Thyroid gland (tissue), 4 donors: ENCODE measurements at regions not wholly inside any gene's neighbourhood (a gene's known extent, or its start where the extent isn't known, plus 50 kb on each side); places are given as distances from the start of the nearest gene placed in this dataset.

Experiments used
- DNase-seq, 2 donors: peaks; one replicate each; pipeline ENCODE4 v3.0.0-alpha.2; 2019
- H3K27ac ChIP-seq, 3 donors: fragments of 200-600 bp; sonication (generic); 1 replicate in 2 of 3; 2 replicates in 1 of 3; pipeline ENCODE4 v1.5.1; 2016 to 2019; ENCODE audit warnings: mild to moderate bottlenecking in 1 of 3, moderate library complexity in 1 of 3
- H3K27me3 ChIP-seq: fragments of 200-600 bp; sonication (generic); one replicate; pipeline ENCODE4 v1.5.1; 2019
- H3K36me3 ChIP-seq, 2 donors: fragments of 200-600 bp; sonication (generic); one replicate each; pipeline ENCODE4 v1.5.1; 2016 to 2019
- H3K4me1 ChIP-seq, 2 donors: fragments of 200-600 bp; sonication (generic); one replicate each; pipeline ENCODE4 v1.5.1; 2017 to 2019
- H3K4me3 ChIP-seq, 3 donors: fragments of 200-600 bp; sonication (generic); replicated peaks in 1 of 3; 1 replicate in 2 of 3; 2 replicates in 1 of 3; pipeline ENCODE4 v1.5.1; 2016; ENCODE audit warnings: mild to moderate bottlenecking in 1 of 3
- H3K9me3 ChIP-seq: fragments of 200-600 bp; sonication (generic); one replicate; pipeline ENCODE4 v1.5.1; 2017
- POLR2A ChIP-seq, 2 donors: fragments of 450-650 bp; IDR thresholded peaks; one replicate each; pipeline ENCODE4 v1.6.1; 2017; ENCODE audit warnings: antibody characterized with exemption in 2 of 2, mild to moderate bottlenecking in 2 of 2, moderate library complexity in 1 of 2
- WGBS, 2 donors: methylation state at CpG; one replicate each; pipeline ENCODE4 v1.1.5; 2017; 5-methylcytosine and 5-hydroxymethylcytosine counted together
- intact Hi-C: fragments of 100-400 bp; cut with DNase I; formaldehyde crosslinking; loops from one replicate; pipeline ENCODE4 v1.15.1; 2023
- TF ChIP-seq, protein P1 (sequence below), 6 experiments: fragments of 200-600 bp in 3 of 6; fragments of 450-650 bp in 3 of 6; sonication (generic) in 3 of 6; IDR thresholded peaks; one replicate each; pipeline ENCODE4 v1.5.1; 2016 to 2019; ENCODE audit warnings: antibody characterized with exemption in 6 of 6, mild to moderate bottlenecking in 2 of 6, inconsistent platforms in 1 of 6, moderate library complexity in 1 of 6

- no peak overlapping the region for H3K4me3 ChIP-seq
- intact Hi-C loops = no loop called here
- no peaks in the 10 kb centered on the region for H3K27me3 ChIP-seq
- no peaks in the 10 kb centered on the region for H3K4me1 ChIP-seq
- H3K27ac ChIP-seq = no peak overlapping the region
- no peaks in the 10 kb centered on the region for H3K9me3 ChIP-seq
- DNase-seq = no peak
- WGBS, 2 donors = 31 to 38% methylated on average over 2 of the region's 2 CpGs
- no peaks in the 10 kb centered on the region for H3K36me3 ChIP-seq
- TF ChIP-seq POLR2A (IDR thresholded peaks at IDR 0.05) = no peak
- TF ChIP-seq, protein P1, sequence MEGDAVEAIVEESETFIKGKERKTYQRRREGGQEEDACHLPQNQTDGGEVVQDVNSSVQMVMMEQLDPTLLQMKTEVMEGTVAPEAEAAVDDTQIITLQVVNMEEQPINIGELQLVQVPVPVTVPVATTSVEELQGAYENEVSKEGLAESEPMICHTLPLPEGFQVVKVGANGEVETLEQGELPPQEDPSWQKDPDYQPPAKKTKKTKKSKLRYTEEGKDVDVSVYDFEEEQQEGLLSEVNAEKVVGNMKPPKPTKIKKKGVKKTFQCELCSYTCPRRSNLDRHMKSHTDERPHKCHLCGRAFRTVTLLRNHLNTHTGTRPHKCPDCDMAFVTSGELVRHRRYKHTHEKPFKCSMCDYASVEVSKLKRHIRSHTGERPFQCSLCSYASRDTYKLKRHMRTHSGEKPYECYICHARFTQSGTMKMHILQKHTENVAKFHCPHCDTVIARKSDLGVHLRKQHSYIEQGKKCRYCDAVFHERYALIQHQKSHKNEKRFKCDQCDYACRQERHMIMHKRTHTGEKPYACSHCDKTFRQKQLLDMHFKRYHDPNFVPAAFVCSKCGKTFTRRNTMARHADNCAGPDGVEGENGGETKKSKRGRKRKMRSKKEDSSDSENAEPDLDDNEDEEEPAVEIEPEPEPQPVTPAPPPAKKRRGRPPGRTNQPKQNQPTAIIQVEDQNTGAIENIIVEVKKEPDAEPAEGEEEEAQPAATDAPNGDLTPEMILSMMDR (IDR thresholded peaks at IDR 0.05) = no peak
These were observed 134.0 kb upstream of the MAP9 start for GRCh38 chr4:155510771-155511170.

DNA sequence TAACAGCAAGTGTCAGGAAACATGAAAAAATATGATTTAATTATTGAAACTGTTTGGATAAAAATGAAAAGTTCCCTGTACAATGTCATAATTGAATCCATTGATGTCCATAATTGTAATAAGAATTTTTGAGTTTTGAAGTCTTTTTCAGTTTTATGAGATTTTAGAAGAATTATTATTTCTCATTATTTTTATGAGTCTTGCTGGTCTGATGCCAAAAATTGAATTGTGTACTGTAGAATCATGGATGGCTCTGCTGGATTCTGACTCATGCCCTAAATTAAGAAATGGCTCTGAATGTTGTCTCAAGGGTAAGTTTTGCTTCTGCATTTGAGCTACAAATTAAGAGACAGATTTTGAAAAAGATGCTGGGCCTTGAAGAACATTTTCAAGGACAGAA, 132.8 kb upstream of the MAP9 start:
- TF ChIP-seq POLR2A (IDR thresholded peaks at IDR 0.05) = no peak
- TF ChIP-seq, protein P1 (IDR thresholded peaks at IDR 0.05) = no peak
- Histone ChIP-seq H3K27me3 (no peaks in the 10 kb centered on the region), H3K4me1 (no peaks in the 10 kb centered on the region), H3K27ac (no peak overlapping the region), H3K9me3 (no peaks in the 10 kb centered on the region), H3K4me3 (no peak overlapping the region), H3K36me3 (no peaks in the 10 kb centered on the region)
- DNase-seq = no peak
- intact Hi-C loops = no loop called here

DNA sequence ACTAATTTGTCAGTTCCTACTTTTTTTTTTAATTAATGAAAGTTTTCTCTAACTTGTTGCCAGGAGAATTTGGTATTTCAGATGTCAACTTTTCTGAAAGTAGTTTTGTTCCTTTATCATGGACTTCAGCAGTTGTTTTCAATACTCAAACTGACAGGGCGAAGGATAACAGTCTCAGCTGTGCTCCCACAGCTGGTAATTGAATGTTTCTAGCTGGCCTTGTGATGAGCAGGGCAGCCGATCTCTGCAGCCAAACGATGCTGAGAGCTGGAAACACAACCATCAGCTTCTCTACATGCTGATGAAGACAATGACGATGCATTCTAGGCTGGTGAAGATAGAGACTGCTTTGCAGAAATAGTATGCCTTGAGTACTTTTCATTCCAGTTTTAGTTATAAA, 130.0 kb upstream of the MAP9 start:
- WGBS, 2 donors = 54 to 59% methylated on average over 4 of the region's 4 CpGs
- Histone ChIP-seq H3K36me3 (no peaks in the 10 kb centered on the region), H3K27ac (no peak overlapping the region), H3K9me3 (no peaks in the 10 kb centered on the region), H3K27me3 (no peaks in the 10 kb centered on the region), H3K4me3 (no peak overlapping the region), H3K4me1 (no peaks in the 10 kb centered on the region)
- intact Hi-C loops = no loop called here
- no peak for DNase-seq
- TF ChIP-seq, protein P1 (IDR thresholded peaks at IDR 0.05) = no peak
- no peak for TF ChIP-seq POLR2A (IDR thresholded peaks at IDR 0.05)

DNA sequence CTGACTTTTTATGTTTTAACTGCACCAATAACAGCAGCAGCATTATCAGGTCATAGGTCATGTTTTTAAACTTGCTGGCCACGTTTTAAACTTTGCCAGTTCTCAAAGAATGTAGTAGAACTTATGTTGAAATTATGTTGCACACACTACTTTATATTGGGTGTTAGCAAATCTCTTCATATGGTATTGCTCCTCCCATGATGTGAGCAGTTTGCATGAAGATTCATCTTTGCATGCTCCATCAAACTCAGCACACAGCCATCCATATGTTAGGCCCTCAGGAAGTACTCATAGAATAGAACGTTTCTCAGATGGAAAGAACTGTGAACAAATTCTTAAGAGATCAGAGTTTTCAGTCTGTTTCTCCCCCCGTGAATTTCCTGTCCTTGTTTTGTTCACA, 128.6 kb upstream of the MAP9 start:
- no peak for DNase-seq
- Histone ChIP-seq H3K4me1 (no peaks in the 10 kb centered on the region), H3K9me3 (no peaks in the 10 kb centered on the region), H3K27ac (no peak overlapping the region), H3K4me3 (no peak overlapping the region), H3K27me3 (no peaks in the 10 kb centered on the region), H3K36me3 (no peaks in the 10 kb centered on the region)
- intact Hi-C loops = no loop called here
- TF ChIP-seq, protein P1 (IDR thresholded peaks at IDR 0.05) = no peak
- no peak for TF ChIP-seq POLR2A (IDR thresholded peaks at IDR 0.05)
- 43 to 50% methylated on average over 3 of the region's 3 CpGs for WGBS, 2 donors

DNA sequence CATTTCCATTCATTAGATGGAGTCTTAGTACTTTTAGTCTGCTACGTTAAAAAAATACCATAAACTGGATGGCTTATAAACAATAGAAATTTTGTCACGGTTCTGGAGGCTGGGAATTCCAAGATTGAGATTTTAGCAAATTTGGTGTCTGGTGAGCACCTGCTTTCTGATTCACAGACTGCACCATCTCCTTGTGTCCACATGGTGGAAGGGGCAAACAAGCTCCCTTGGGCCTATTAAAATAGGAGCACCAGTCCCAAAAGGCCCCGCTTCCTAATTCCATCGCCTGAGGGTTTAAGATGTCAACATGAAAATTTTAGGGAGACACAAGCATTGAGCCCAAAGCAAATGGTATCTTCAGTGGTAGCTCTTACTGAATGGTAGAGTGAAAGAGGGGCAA, 120.5 kb upstream of the MAP9 start:
- TF ChIP-seq POLR2A (IDR thresholded peaks at IDR 0.05) = no peak
- TF ChIP-seq, protein P1 (IDR thresholded peaks at IDR 0.05) = no peak
- Histone ChIP-seq H3K27ac (no peak overlapping the region), H3K36me3 (no peaks in the 10 kb centered on the region), H3K4me1 (no peaks in the 10 kb centered on the region), H3K4me3 (no peak overlapping the region), H3K27me3 (no peaks in the 10 kb centered on the region), H3K9me3 (no peaks in the 10 kb centered on the region)
- 92 to 95% methylated on average over 4 of the region's 4 CpGs for WGBS, 2 donors
- intact Hi-C loops = no loop called here
- DNase-seq = no peak
